ENCODE measurements at regions not wholly inside any gene's neighbourhood (a gene's known extent, or its start where the extent isn't known, plus 50 kb on each side); places are given as distances from the start of the nearest gene placed in this dataset.

- DNase-seq (ENCODE audit: low spot score), result no peak
- H3K4me1 ChIP-seq (ENCODE audit: control insufficient read depth in 1 of 2, low read depth in 2 of 2), result no peaks in the 10 kb centered on the region
- ATAC-seq (ENCODE audit: insufficient number of reproducible peaks, low FRiP score, low read depth), result no peak
- no peaks in the 10 kb centered on the region for H3K27me3 ChIP-seq (replicated peaks; ENCODE audit: insufficient read depth)
- no peaks in the 10 kb centered on the region for H3K9me3 ChIP-seq
- TF ChIP-seq CTCF (IDR thresholded peaks at IDR 0.05), result no peak
- H3K4me3 ChIP-seq, result no peak overlapping the region
- H3K27ac ChIP-seq, result no peak overlapping the region
- no peaks in the 10 kb centered on the region for H3K36me3 ChIP-seq
Observed at GRCh38 chr16:62568926-62569325, 532.7 kb upstream of the CDH8 start.

- ATAC-seq (ENCODE audit: insufficient number of reproducible peaks, low FRiP score, low read depth) (no peak), DNase-seq (ENCODE audit: low spot score) (no peak)
- H3K9me3 ChIP-seq, result no peaks in the 10 kb centered on the region
- no peak overlapping the region for H3K4me3 ChIP-seq
- H3K4me1 ChIP-seq (ENCODE audit: control insufficient read depth in 1 of 2, low read depth in 2 of 2), result no peaks in the 10 kb centered on the region
- H3K27ac ChIP-seq, result no peak overlapping the region
- no peak for TF ChIP-seq CTCF (IDR thresholded peaks at IDR 0.05)
- no peaks in the 10 kb centered on the region for H3K27me3 ChIP-seq (replicated peaks; ENCODE audit: insufficient read depth)
- H3K36me3 ChIP-seq, result no peaks in the 10 kb centered on the region
Observed at GRCh38 chr16:62565706-62566105, 529.5 kb upstream of the CDH8 start.

GRCh38 chr16:62564291-62564690, 528.1 kb upstream of the CDH8 start:
- H3K4me3 ChIP-seq, result no peak overlapping the region
- no peaks in the 10 kb centered on the region for H3K27me3 ChIP-seq (replicated peaks; ENCODE audit: insufficient read depth)
- H3K36me3 ChIP-seq, result no peaks in the 10 kb centered on the region
- no peak for ATAC-seq (ENCODE audit: insufficient number of reproducible peaks, low FRiP score, low read depth)
- H3K9me3 ChIP-seq, result no peaks in the 10 kb centered on the region
- H3K27ac ChIP-seq, result no peak overlapping the region
- TF ChIP-seq CTCF (IDR thresholded peaks at IDR 0.05), result no peak
- no peaks in the 10 kb centered on the region for H3K4me1 ChIP-seq (ENCODE audit: control insufficient read depth in 1 of 2, low read depth in 2 of 2)
- no peak for DNase-seq (ENCODE audit: low spot score)

GRCh38 chr16:62562121-62562520, 525.9 kb upstream of the CDH8 start:
- no peaks in the 10 kb centered on the region for H3K9me3 ChIP-seq
- no peaks in the 10 kb centered on the region for H3K4me1 ChIP-seq (ENCODE audit: control insufficient read depth in 1 of 2, low read depth in 2 of 2)
- no peak overlapping the region for H3K4me3 ChIP-seq
- TF ChIP-seq CTCF (IDR thresholded peaks at IDR 0.05), result no peak
- H3K36me3 ChIP-seq, result no peaks in the 10 kb centered on the region
- DNase-seq (ENCODE audit: low spot score), result no peak
- H3K27ac ChIP-seq, result no peak overlapping the region
- no peak for ATAC-seq (ENCODE audit: insufficient number of reproducible peaks, low FRiP score, low read depth)
- H3K27me3 ChIP-seq (replicated peaks; ENCODE audit: insufficient read depth), result no peaks in the 10 kb centered on the region

GRCh38 chr16:62549875-62550274, 513.6 kb upstream of the CDH8 start:
- Histone ChIP-seq H3K4me3 (no peak overlapping the region), H3K36me3 (no peaks in the 10 kb centered on the region), H3K9me3 (no peaks in the 10 kb centered on the region), H3K4me1 (ENCODE audit: control insufficient read depth in 1 of 2, low read depth in 2 of 2) (no peaks in the 10 kb centered on the region), H3K27ac (no peak overlapping the region), H3K27me3 (replicated peaks; ENCODE audit: insufficient read depth) (no peaks in the 10 kb centered on the region)
- no peak for TF ChIP-seq CTCF (IDR thresholded peaks at IDR 0.05)
- DNase-seq (ENCODE audit: low spot score) (no peak), ATAC-seq (ENCODE audit: insufficient number of reproducible peaks, low FRiP score, low read depth) (no peak)
